MM.1S (cell line): ENCODE measurements at regions not wholly inside any gene's neighbourhood (a gene's known extent, or its start where the extent isn't known, plus 50 kb on each side); places are given as distances from the start of the nearest gene placed in this dataset.

Experiments
- DNase-seq: peaks from one replicate; pipeline ENCODE4 v3.0.0-alpha.2; 2015
- H2AFZ ChIP-seq: fragments of 300-600 bp; sonication (generic); 2 replicates; pipeline ENCODE4 v1.6.0; 2016; ENCODE audit warnings: antibody characterized with exemption, low read length
- H3F3A ChIP-seq: fragments of 300-600 bp; sonication (generic); 2 replicates; pipeline ENCODE4 v1.6.1; 2016; ENCODE audit warnings: mild to moderate bottlenecking, antibody characterized with exemption, low read length, moderate library complexity, mixed read lengths; ENCODE audit not compliant: insufficient read depth
- H3K27ac ChIP-seq: fragments of 300-600 bp; sonication (generic); 2 replicates; pipeline ENCODE4 v1.5.1; 2016; ENCODE audit warnings: mild to moderate bottlenecking, low read length
- H3K27me3 ChIP-seq: fragments of 300-600 bp; sonication (generic); replicated peaks from 2 replicates; pipeline ENCODE4 v1.6.0; 2016; ENCODE audit warnings: low read length; ENCODE audit not compliant: insufficient read depth
- H3K36me3 ChIP-seq: fragments of 300-600 bp; sonication (generic); replicated peaks from 2 replicates; pipeline ENCODE4 v1.6.1; 2016; ENCODE audit warnings: mild to moderate bottlenecking, low read length, mixed read lengths; ENCODE audit not compliant: insufficient read depth
- H3K4me1 ChIP-seq: fragments of 300-600 bp; sonication (generic); 2 replicates; pipeline ENCODE4 v1.6.1; 2016; ENCODE audit warnings: low read length, mixed read lengths
- H3K4me2 ChIP-seq: fragments of 300-600 bp; sonication (generic); 2 replicates; pipeline ENCODE4 v1.6.0; 2016; ENCODE audit warnings: low read depth, low read length
- H3K4me3 ChIP-seq: fragments of 300-600 bp; sonication (generic); 2 replicates; pipeline ENCODE4 v1.5.1; 2016; ENCODE audit warnings: low read length, mixed read lengths
- H3K79me2 ChIP-seq: fragments of 300-600 bp; sonication (generic); 2 replicates; pipeline ENCODE4 v1.6.1; 2016; ENCODE audit warnings: mixed run types, low read length, mixed read lengths
- H3K9ac ChIP-seq: fragments of 300-600 bp; sonication (generic); 2 replicates; pipeline ENCODE4 v1.6.1; 2016; ENCODE audit warnings: low read length, mixed read lengths
- H3K9me2 ChIP-seq: fragments of 300-600 bp; sonication (generic); replicated peaks from 2 replicates; pipeline ENCODE4 v1.6.1; 2016; ENCODE audit warnings: mild to moderate bottlenecking, low read length, mixed read lengths; ENCODE audit not compliant: insufficient read depth
- H3K9me3 ChIP-seq: fragments of 300-600 bp; sonication (generic); replicated peaks from 2 replicates; pipeline ENCODE4 v1.6.1; 2016; ENCODE audit warnings: mild to moderate bottlenecking, low read length, mixed read lengths; ENCODE audit not compliant: insufficient read depth
- H4K20me1 ChIP-seq: fragments of 300-600 bp; sonication (generic); 2 replicates; pipeline ENCODE4 v1.6.1; 2016; ENCODE audit warnings: mild to moderate bottlenecking, low read length, moderate library complexity, mixed read lengths; ENCODE audit not compliant: insufficient read depth
- CTCF ChIP-seq: fragments of 300-600 bp; sonication (generic); IDR thresholded peaks from 2 replicates; pipeline ENCODE4 v1.5.1; 2016; ENCODE audit warnings: antibody characterized with exemption, low read length, mixed read lengths
- EZH2 ChIP-seq: fragments of 300-600 bp; sonication (generic); optimal IDR thresholded peaks from 2 replicates; pipeline ENCODE3; 2017; ENCODE audit warnings: low read depth, mild to moderate bottlenecking, antibody characterized with exemption, low read length, mixed read lengths
- EZH2phosphoT487 ChIP-seq: fragments of 300-600 bp; sonication (generic); IDR thresholded peaks from 2 replicates; pipeline ENCODE4 v1.6.1; 2018; ENCODE audit warnings: antibody characterized with exemption, low read length

DNA sequence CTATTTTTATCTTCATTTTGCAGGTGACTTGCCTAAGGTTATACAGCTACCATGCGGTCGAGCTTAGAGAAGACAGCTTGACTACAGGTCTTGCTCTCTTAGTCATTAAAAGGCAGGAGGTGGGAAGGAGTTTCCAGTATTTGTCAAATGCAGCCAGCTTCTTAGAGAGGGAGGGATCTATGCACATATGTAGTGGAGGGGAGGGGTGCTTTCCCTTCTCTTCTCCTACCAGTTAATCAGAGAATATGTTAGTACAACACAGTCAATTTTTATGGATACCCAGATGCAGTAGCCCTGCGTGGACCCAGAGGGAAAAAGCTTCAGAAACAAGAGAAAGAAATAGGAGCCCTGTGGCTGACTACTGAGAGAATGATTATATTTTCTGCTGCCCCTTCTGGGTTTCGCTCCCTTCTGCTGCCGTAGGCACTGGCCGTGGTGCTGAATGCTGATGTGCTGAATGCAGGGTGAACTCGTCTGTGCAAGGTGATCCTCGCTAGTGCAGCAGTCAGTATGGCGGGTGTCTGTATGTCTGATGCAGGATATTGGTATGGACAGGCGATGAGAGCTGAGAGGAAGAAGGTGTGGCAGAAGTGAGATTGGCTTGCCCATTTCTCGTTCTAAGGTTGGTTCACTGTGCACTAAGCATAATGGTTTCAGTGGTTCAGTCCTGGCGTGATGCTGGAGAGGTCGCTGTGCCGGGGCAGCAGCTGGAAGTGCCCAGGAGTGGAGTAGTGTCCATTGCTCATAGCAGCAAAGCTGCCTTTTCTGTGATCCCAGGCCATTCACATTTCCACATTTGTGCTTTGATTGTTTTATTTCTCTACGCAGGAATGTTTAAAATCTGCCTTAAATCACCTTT is 189.2 kb upstream of the PODXL start:
- H3K27me3 ChIP-seq = no peaks in the 10 kb centered on the region
- H2AFZ ChIP-seq = no peak overlapping the region
- H3K36me3 ChIP-seq = no peaks in the 10 kb centered on the region
- H3K4me3 ChIP-seq = no peak overlapping the region
- H3K9ac ChIP-seq = no peak overlapping the region
- DNase-seq = peak; percentile 44
- TF ChIP-seq CTCF (no peak), EZH2 (no peak), EZH2phosphoT487 (no peak)
- no peaks in the 10 kb centered on the region for H3F3A ChIP-seq
- no peaks in the 10 kb centered on the region for H3K79me2 ChIP-seq
- H3K4me1 ChIP-seq = no peaks in the 10 kb centered on the region
- H3K4me2 ChIP-seq = no peak overlapping the region
- no peak overlapping the region for H3K27ac ChIP-seq
- no peaks in the 10 kb centered on the region for H3K9me3 ChIP-seq
- H4K20me1 ChIP-seq = no peaks in the 10 kb centered on the region
- no peaks in the 10 kb centered on the region for H3K9me2 ChIP-seq

DNA sequence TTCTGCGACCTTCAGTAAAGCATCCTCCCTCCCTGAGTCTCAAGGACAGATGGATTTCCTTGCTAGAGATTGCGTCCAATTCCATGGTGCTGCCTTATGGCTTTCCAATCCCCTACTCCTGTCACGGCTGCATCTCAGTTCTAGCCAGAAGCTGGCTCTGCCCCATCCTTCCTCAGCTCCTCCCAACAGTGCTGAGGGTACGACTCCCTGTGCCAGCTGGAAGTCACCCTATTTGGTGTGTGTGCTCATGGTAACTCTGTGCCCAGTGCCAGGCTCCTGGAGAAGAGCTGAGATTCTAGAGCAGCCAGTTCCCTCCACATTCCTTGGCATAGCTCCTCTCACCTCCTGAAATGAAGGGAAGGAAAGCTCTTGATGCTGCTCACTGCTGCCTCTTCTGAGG is 185.0 kb upstream of the PODXL start:
- Histone ChIP-seq H3K9me3 (no peaks in the 10 kb centered on the region), H3K36me3 (no peaks in the 10 kb centered on the region), H3K9ac (no peak overlapping the region), H3K4me2 (no peak overlapping the region), H3K79me2 (no peaks in the 10 kb centered on the region), H3K4me3 (no peak overlapping the region), H2AFZ (no peak overlapping the region), H3K27ac (no peak overlapping the region), H4K20me1 (no peaks in the 10 kb centered on the region), H3K27me3 (no peaks in the 10 kb centered on the region), H3K4me1 (no peaks in the 10 kb centered on the region), H3F3A (no peaks in the 10 kb centered on the region), H3K9me2 (no peaks in the 10 kb centered on the region)
- DNase-seq = no peak
- TF ChIP-seq CTCF (no peak), EZH2phosphoT487 (no peak), EZH2 (no peak)

GRCh38 chr7:131737746-131738465 is 181.5 kb upstream of the PODXL start:
- Histone ChIP-seq H3K4me3 (no peak overlapping the region), H3K27me3 (no peaks in the 10 kb centered on the region), H3K4me2 (no peak overlapping the region), H3K9me3 (no peaks in the 10 kb centered on the region), H2AFZ (no peak overlapping the region), H3K9me2 (no peaks in the 10 kb centered on the region), H3F3A (no peaks in the 10 kb centered on the region), H4K20me1 (no peaks in the 10 kb centered on the region), H3K79me2 (no peaks in the 10 kb centered on the region), H3K27ac (no peak overlapping the region), H3K9ac (no peak overlapping the region), H3K4me1 (no peaks in the 10 kb centered on the region), H3K36me3 (no peaks in the 10 kb centered on the region)
- TF ChIP-seq CTCF (no peak), EZH2 (no peak)
- DNase-seq = no peak
